Hematopoietic multipotent progenitor cell treated with erythropoietin and hydrocortisone succinate and interleukin-3 and kit ligand, for 8 days (in vitro differentiated cells): ENCODE measurements at regions not wholly inside any gene's neighbourhood (a gene's known extent, or its start where the extent isn't known, plus 50 kb on each side); places are given as distances from the start of the nearest gene placed in this dataset.

ENCODE experiments used
- DNase-seq: peaks from one replicate; pipeline ENCODE4 v3.0.0-alpha.2; 2015

DNA sequence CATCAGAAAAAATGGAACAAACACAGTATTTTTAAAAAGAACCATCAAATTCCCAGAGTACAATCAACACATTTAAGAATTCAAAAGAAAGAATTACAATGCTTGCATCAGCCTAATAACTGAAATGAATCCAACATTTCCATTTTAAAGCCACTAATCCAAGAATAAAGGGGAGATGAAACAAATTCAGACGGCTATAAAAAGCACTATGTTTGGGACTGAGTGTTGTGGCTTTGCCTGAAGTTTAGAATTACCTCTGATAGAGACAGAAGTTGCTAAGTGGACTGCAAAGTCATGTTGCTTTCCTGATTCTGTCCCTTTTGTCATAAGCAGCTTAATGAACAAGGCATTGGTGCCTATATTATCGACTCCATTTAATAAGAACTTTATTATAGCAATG, 135.4 kb upstream of the RGMB start:
- DNase-seq: no peak

DNA sequence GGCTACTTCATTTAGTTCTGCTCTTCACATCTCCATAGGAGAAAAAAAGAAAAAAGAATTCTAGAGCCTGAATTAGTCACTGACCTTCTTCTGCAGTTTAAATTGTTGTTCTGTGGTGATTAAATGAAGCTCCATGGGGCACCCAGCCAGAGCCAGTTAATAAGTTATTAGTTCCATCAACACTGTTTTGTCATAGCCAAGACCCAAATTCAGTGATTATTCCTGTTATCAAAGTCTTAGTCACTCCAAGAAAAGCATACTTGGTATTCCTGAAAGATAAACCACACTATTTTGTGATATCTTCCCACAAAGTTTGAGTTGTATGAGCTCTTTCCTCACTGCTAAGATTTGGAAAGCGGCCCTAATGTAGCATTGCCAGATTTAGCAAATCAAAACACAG, 134.8 kb upstream of the RGMB start:
- DNase-seq: no peak

DNA sequence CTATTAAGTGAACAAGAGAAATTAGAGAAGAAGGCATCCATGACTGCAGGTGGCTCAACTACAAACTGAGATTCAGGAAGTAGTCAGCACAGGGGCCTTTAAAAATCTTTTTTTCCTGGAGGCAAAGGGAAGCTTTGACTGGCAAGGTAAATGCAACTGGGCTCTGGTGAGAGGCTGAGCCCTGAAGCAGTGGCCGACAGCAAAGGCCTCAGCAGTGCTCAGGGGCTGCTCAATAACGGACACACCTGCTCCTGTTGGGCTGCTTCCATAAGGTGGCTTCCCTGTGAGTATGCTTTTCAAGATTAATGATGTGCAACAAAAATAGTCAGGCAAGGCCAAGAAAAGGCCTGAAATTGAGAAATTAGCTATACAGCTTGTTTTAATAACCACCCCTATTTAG, 134.2 kb upstream of the RGMB start:
- no peak for DNase-seq

DNA sequence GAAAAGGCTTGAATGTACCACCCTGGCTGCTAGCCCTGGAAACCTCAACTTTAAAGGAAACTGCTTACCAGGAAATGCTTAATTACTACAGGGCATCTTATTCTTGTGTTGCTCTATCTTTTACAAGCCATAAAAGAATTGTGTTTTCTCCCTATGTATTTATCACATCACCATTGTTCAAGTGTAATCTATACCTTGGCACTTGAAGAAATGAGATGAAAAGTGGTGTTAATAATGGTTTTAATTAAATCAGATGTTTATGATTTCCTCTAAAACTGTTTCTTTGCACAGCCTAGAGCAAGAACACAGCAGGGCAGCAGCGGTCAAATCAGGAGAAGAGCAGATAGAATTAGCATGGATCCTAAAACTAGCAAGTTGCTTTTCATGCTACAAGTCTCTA, 131.8 kb upstream of the RGMB start:
- no peak for DNase-seq

DNA sequence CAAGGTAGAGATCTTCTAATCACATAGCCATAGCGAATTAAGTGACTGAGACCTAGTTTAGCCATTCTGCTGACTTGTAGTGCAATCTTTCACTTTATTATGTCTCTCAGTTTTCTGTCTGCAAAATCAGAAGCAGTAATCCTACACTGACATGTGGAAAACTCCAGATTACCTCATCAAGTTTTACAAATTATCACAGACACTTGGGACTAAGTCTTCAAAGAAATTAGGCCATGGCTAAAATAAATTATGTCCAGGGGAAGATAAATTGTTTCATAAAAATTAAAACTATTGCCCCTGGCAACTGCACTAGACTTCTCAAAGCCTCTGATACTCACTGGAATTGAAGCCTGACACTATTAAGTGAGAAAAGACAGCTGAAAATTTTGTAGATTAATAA, 129.9 kb upstream of the RGMB start:
- no peak for DNase-seq

DNA sequence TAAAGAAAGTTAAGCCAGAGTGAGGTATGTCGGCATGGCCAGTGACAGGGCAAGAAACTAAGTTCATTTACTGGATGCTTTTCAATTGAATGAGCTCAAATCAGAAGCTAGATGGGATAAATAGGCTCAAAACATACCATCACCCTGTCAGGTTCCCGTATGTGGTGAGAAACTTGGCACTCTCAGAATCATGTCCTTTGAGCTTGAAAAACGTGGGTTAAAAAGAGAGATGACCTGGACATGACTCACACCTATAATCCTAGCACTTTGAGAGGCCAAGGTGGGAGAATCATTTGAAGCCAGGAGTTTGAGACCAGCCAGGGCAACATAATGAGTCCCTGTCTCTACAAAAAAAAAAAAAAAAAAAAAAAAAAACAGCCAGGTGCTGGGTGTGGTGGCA, 121.7 kb upstream of the RGMB start:
- no peak for DNase-seq

DNA sequence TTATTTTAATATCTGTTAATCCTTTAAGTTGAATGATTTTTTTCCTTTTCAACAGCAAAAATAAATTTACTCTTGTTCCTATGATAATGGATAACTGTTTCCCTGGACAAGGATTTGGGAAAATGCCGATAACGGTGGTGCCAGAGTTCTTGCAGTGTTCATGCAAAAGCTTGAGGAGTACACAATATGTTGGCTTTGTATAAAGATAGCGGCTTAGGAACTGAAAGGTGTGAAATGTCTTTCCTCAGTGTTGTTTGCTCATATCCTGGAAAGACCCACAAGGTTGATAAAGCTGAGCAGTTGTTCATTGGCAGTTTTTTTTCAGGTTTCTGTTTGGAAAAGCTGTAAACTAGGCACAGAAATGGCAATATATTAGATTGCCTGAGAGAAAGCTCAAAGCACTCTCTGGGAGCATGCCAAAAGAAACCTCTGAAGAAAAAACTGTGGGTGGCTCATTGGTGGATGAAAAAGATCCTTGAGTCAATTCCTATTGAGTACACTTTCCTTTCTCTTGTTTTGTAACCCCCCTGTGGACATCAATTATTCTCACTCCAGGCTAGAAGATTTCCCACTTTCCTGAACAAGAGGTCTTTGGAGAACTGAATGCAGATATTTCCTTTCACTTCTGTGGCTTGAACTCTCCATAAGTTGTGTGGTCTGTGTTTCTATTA, 117.2 kb upstream of the RGMB start:
- no peak for DNase-seq

DNA sequence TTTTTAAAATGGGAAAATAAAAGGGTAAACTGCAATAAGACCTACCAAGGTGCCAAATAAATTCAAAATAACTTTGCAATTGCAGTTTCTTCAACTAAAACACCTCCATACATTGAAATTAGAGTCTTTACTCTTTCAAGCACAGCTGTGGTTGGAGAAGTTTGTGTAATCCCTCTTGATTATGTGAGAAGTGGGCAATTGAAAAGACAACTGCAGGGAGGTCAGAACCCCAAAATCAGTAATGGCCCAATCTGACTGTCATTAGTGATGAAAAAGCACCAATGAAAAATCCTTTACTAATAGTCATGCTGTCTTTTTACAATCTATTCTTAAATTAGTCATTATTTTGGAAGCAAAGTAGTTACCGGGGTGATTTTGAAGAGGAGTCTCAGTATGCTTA, 116.7 kb upstream of the RGMB start:
- DNase-seq: no peak

DNA sequence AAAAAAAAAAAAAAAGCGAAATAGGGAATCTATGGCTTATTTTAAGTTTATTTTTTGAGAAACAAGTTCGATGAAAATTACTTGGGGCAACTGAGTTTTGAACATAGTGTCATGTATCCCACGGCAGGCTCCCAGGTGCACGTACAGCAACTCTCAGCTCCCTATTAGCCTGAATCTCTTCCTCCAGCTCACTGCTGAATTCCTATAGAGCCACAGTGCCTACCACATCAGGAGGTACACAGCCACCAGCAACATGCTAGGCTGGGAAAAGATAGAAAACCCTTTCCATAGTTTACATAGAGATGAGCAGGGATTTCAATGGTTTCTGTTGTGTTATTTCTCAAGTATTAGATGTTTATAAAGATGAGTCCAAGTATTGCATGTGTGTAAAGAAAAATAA, 115.9 kb upstream of the RGMB start:
- no peak for DNase-seq

DNA sequence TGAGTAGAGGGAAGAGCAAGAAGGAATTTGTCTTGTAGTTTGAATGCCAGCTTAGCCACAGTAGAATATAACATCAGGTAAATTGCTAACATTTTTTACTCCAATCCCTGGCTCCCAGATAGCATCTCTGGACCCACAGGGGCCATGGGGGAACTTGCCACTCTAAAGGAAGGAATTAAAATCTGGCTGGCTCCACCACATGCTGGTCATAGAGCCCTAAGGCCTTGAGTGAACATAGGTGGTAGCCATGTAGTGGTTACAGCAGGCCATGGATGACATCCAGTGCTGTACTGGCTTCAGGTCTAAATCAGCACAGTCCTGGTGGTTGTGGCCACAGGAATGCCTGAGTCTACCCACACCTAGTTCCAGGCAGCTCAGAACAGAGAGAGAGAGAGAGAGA, 109.9 kb upstream of the RGMB start:
- DNase-seq: no peak

DNA sequence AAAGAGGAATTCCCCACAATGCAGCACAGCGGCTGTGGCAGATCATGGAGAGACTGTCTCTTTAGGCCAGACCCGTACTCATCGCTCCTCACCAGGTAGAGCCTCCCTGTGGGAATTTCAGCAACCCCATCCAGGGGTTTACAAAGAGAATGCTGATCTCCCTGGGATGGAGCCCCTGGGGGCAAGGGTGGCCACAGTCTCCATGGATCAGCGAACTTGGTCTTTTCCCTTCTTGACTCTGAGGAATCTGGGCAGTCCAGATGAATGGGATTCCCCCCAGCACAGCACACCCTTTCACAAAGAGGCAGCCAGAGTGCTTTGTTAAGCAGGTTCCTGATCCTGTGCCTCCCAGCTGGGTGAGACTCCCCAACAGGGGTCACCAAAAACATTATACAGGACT, 108.7 kb upstream of the RGMB start:
- DNase-seq: no peak

DNA sequence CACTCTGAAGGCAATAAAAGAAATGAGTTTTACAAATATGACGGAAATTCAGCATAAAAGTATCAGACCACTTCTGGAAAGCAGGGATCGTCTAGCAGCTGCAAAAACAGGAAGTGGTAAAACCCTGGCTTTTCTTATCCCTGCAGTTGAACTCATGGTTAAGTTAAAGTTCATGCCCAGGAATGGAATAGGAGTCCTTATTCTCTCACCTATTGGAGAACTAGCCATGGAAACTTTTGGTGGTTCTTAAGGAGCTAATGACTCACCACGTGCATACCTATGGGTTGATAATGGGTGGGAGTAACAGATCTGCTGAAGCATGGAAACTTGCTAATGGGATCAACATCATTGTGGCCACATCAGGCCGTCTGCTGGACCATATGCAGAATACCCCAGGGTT, 93.5 kb upstream of the RGMB start:
- DNase-seq: no peak

DNA sequence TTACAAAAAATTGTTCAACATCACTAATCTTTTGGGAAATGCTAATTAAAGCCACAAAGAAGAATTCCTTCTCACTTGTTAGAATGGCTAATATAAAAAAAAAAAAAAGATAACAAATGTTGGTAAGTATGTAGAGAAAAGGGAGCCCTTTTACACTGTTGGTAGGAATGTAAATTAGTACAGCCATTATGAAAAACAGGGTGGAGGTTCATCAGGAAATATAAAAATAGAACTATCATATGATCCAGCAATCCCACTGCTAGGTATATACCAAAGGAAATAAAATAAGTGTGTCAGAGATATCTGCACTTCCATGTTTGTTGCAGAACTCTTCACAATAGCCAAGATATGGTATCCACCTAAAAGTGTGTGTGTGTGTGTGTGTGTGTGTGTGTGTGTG, 83.5 kb upstream of the RGMB start:
- DNase-seq: no peak

DNA sequence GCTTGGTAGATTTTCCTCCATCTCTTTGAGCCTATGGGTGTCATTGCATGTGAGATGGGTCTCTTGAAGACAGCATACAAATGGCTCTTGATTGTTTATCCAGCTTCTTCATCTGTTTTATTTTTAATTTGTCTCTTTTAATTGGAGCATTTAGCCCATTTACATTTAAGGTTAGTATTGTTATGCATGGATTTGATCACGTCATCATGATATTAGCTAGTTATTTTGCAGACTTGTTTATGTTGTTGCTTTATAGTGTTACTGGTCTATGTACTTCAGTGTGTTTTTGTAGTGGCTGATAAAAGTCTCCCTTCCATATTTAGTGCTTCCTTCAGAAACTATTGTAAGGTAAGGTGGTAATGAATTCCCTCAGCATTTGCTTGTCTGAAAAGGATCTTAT, 78.6 kb upstream of the RGMB start:
- no peak for DNase-seq

DNA sequence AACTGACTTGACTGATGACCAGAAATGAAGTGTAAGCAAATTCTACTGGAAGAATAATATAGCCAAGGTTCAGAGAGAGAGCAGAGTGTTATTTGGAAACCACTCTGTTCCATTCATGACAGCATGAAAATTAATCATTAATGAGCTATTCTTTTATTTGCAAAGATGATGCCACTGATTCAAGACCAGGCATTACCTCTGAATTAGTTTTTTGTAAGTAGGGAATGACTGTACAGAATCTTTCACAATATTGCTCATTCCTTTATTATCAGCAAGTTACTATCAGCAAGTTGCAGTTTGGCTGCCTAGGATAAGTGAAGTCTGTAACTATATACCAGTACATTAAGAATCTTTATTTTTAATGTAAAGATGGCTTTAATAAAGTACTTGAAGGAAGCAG, 75.1 kb upstream of the RGMB start:
- no peak for DNase-seq

DNA sequence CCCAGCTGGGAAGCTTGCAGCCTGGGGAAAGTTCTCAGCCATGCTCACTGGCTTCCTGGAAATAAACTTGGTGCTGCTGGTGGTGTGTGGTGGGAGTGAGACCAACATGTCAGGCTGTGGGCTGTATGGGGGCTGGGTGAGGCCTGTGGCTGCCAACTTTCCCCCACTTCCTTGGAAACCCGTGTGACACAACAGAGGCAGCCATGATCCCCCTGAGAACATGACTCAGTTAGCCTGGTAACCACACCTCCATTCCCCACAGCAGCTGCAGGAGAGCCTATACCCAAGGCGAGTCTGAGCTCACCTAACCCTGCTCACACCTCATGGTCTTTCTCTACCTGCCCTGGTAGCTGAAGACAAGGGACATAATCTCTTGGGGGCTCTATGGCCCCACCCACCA, 72.7 kb upstream of the RGMB start:
- no peak for DNase-seq

DNA sequence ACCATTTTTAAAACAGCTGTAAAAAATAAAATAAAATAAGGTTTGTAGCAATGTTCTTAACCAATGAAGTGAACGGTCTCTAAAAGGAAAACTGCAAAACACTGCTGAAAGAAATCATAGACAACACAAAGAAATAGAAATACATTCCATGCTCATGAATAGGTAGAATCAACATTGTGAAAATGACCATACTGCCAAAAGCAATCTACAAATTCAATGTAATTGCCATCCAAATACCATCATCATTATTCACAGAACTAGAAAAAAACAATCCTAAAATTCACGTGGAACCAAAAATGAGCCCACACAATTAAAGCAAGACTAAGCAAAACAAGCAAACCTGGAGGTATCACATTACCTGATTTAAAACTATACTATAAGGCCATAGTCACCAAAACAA, 67.6 kb upstream of the RGMB start:
- DNase-seq: no peak

DNA sequence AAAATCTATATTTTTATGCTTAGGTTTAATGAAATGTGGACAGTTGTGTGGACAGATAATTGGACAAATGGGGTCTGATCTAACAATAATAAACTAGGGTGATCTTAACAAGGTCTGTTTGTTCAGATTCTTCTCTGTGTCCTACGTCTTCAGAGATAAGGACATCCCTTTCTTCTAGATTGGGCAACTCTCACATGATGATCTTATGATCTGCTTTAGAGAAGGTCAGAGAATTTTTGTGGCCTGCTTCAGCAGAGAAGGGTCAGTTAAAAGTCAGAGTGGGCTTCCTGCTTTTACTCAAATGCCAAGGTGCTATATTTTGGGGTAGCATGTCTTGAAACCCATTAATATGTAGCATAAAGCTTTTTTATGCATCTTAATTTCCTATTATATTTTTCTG, 63.8 kb upstream of the RGMB start:
- no peak for DNase-seq

DNA sequence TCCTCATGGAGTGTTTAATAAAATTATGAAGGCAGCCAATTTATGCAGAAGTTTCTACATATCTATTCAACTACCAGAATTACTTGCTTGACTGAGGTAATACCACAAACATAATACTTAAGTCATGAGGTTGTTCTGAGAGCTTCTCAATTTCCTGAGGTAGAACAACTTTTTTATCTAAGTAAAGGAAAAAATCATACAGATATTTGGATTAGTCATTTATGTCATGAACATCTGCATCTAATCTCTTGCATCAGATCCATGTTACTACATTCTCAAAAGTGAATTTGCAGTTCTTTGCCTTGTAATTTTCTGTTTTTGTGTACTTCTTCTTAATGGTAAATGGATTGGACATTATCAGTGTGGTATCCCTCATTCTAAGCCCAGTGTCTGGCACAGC, 60.4 kb upstream of the RGMB start:
- DNase-seq: no peak

DNA sequence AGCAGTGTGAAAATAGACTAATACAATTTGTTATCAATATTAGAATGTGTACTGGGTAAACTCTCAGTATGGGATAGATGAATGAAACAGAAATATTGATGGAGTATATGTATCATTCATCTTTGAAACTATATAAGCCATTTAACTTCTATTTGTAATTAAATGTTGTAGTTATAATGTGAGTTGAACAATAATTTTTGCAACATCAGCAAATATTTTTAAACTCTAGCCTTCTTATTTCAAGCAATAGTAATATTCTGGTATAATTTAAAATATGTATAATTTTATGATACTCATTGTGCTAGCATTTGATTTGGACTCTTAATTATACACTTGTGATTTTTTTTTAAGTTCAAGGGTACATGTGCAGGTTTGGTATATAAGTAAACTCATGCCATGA, 59.6 kb upstream of the RGMB start:
- DNase-seq: no peak

DNA sequence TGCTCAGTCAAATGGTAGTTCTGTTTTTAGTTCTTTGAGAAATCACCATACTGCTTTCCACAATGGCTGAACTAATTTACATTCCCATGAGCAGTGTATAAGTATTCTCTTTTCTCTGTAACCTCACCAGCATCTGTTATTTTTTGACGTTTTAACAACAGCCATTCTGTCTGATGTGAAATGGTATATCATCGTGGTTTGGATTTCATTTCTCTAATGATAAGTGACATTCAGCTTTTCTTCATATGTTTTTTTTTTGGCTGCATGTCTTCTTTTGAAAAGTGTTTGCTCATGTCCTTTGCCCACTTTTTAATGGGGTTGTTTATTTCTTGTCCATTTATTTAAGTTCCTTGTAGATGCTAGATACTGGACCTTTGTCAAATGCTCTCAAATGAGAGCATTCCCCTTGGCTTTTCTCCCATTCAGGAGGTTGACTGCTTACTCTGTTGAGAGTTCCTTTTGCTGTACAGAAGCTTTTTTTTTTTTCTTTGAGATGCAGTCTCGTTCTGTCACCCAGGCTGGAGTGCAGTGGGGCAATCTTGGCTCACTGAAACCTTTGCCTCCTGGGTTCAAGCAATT, 58.7 kb upstream of the RGMB start:
- no peak for DNase-seq

DNA sequence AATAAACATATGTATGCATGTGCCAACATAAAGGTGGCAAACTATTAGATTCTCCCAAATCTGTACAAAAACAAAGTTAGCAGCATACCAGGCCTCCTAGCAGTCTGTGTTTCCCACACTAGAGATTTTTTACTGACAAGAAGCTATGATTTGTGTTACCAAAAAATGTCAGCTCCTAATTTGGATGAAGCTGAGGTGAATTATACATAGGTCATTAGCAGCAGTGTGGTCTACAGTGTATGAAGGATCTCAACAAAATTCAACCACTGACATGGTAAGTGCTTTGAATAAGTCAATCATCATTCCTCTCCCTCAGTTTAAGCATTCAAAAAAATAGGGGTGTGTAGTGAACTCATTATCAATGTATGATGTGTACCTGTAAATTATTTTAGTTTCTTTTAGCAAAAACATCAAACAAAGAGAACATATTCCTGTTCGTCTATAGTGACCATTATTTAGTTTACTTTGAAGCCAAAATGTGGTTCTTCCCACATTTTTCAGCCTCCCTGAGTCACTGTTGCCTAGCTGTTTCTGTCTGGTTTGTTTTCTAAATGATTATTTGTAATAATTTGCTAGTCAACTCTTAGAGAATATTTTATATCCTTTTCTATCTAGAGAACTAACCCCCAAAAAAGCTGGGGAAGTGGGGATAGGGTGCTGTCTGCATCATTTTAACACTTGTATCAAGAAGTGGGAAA, 52.1 kb upstream of the RGMB start:
- DNase-seq: no peak

DNA sequence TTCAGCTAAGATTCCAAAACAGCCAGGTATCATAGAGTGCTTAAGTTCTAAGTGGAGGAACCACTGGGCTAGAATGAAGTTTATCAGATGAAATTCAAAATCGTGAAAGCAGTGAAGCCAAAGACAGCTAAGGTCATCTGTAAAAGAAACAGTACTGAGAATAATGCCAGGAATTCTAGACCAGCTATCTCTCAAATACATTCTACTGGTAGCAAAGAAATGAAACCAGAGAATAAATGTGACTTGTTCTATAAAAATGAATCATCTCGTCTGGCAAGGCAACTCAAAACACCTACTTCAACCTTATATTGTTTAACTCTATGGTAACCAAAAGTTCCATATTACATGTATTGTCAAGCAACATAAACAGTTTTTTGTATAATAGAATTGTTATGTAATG, 51.3 kb upstream of the RGMB start:
- DNase-seq: no peak

DNA sequence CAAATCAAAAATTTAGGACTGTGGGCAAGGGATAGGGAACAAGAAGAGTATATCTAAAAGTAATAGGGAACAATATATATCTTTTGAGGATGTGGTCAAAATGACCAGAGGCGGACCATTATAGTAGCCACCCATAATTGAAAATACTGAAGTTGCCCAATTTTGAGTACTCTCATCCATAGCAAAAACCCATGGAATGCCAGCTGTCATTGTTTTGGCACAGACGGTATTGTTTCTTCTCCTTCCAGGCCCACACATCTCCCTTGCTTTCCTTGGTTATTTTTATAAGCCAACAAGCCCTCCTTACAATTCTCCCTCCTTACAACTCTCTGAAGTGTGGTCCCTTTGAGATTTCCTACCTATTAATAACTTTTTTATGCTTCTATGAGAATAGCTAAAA, 50.4 kb upstream of the RGMB start:
- no peak for DNase-seq
